ENCODE measurements at regions not wholly inside any gene's neighbourhood (a gene's known extent, or its start where the extent isn't known, plus 50 kb on each side); places are given as distances from the start of the nearest gene placed in this dataset.
"Not testable (repeated sequence)": the region's sequence is repeated elsewhere in the genome, so short reads cannot be mapped to it uniquely, and the experiment has no call there.

GRCh38 chr18:7178568-7178967 lies 52.3 kb upstream of the LRRC30 start:
- H3K4me3 ChIP-seq (ENCODE audit: low read depth, low read length); DNase-seq (ENCODE audit: low read depth, low spot score); POLR2A ChIA-PET; H3K9me3 ChIP-seq (ENCODE audit: control insufficient read depth, insufficient read depth, low read length); H3K27me3 ChIP-seq (ENCODE audit: control insufficient read depth, insufficient read depth, low read length); H3K27ac ChIP-seq (ENCODE audit: low read depth, low read length): not testable (repeated sequence)
- CTCF ChIA-PET, result interaction anchor here (2.1 to 5.7 kb wide), 3 partner anchors 28 to 258 kb away, joined by 4 to 92 read pairs (median 79); no protein-coding TSS in a partner anchor

- TF ChIP-seq CTCF (IDR thresholded peaks at IDR 0.05; ENCODE audit: low read depth, low read length), result peak; percentile 81
- Histone ChIP-seq H3K27me3 (ENCODE audit: control insufficient read depth, insufficient read depth, low read length) (no peaks in the 10 kb centered on the region), H3K27ac (ENCODE audit: low read depth, low read length) (no peak overlapping the region), H3K9me3 (ENCODE audit: control insufficient read depth, insufficient read depth, low read length) (peaks cover 11% of the 10 kb centered on the region; the same call in 1 of the 2 replicates), H3K4me3 (ENCODE audit: low read depth, low read length) (no peak overlapping the region)
- CTCF ChIA-PET, result interaction anchor here (0.6 to 5.7 kb wide), 49 partner anchors 9 to 1273 kb away, joined by 3 to 92 read pairs (median 4); no protein-coding TSS in a partner anchor
- DNase-seq (ENCODE audit: low read depth, low spot score), result peak; percentile 44
- POLR2A ChIA-PET, result interaction anchor here (0.6 to 1.1 kb wide), 2 partner anchors 139 to 257 kb away, joined by 3 to 7 read pairs; no protein-coding TSS in a partner anchor
These were observed 53.7 kb upstream of the LRRC30 start for GRCh38 chr18:7177116-7177744.

GRCh38 chr18:7174344-7175095 lies 56.4 kb upstream of the LRRC30 start:
- DNase-seq (ENCODE audit: low read depth, low spot score), result no peak
- Histone ChIP-seq H3K27me3 (ENCODE audit: control insufficient read depth, insufficient read depth, low read length) (no peaks in the 10 kb centered on the region), H3K27ac (ENCODE audit: low read depth, low read length) (no peak overlapping the region), H3K4me3 (ENCODE audit: low read depth, low read length) (no peak overlapping the region), H3K9me3 (ENCODE audit: control insufficient read depth, insufficient read depth, low read length) (peaks cover 15% of the 10 kb centered on the region; the same call in 1 of the 2 replicates)
- CTCF ChIA-PET, result interaction anchor here (1.0 to 5.7 kb wide), 3 partner anchors 8 to 254 kb away, joined by 4 to 79 read pairs (median 4); no protein-coding TSS in a partner anchor
- POLR2A ChIA-PET, result interaction anchor here (0.7 kb wide), 1 partner anchor 136 kb away, joined by 5 read pairs; no protein-coding TSS in a partner anchor
- TF ChIP-seq CTCF (IDR thresholded peaks at IDR 0.05; ENCODE audit: low read depth, low read length), result no peak

- Histone ChIP-seq H3K4me3 (ENCODE audit: low read depth, low read length) (no peak overlapping the region), H3K27me3 (ENCODE audit: control insufficient read depth, insufficient read depth, low read length) (no peaks in the 10 kb centered on the region), H3K27ac (ENCODE audit: low read depth, low read length) (no peak overlapping the region), H3K9me3 (ENCODE audit: control insufficient read depth, insufficient read depth, low read length) (peaks cover 11% of the 10 kb centered on the region; the same call in 1 of the 2 replicates)
- POLR2A ChIA-PET, result no interaction called here
- no peak for TF ChIP-seq CTCF (IDR thresholded peaks at IDR 0.05; ENCODE audit: low read depth, low read length)
- CTCF ChIA-PET, result interaction anchor here (5.7 kb wide), 1 partner anchor 253 kb away, joined by 79 read pairs; no protein-coding TSS in a partner anchor
- no peak for DNase-seq (ENCODE audit: low read depth, low spot score)
These were observed 55.6 kb upstream of the LAMA1 start for GRCh38 chr18:7173216-7173615.

GRCh38 chr18:7172611-7173010 lies 55.0 kb upstream of the LAMA1 start:
- POLR2A ChIA-PET, result no interaction called here
- TF ChIP-seq CTCF (IDR thresholded peaks at IDR 0.05; ENCODE audit: low read depth, low read length), result no peak
- Histone ChIP-seq H3K27ac (ENCODE audit: low read depth, low read length) (no peak overlapping the region), H3K9me3 (ENCODE audit: control insufficient read depth, insufficient read depth, low read length) (peaks cover 11% of the 10 kb centered on the region; the same call in 1 of the 2 replicates), H3K27me3 (ENCODE audit: control insufficient read depth, insufficient read depth, low read length) (no peaks in the 10 kb centered on the region), H3K4me3 (ENCODE audit: low read depth, low read length) (no peak overlapping the region)
- CTCF ChIA-PET, result interaction anchor here (0.5 kb wide), 1 partner anchor 765 kb away, joined by 3 read pairs; no protein-coding TSS in a partner anchor
- no peak for DNase-seq (ENCODE audit: low read depth, low spot score)

Data from AG04450 (cell line).